Thymus (tissue), 11 donors: ENCODE measurements at regions not wholly inside any gene's neighbourhood (a gene's known extent, or its start where the extent isn't known, plus 50 kb on each side); places are given as distances from the start of the nearest gene placed in this dataset.

Experiments used
- DNase-seq, 9 donors: peaks; one replicate each; pipeline ENCODE4 v3.0.0-alpha.2; 2013; ENCODE audit warnings: low spot score in 9 of 9, low read depth in 6 of 9, missing footprints in 1 of 9
- H3K27ac ChIP-seq, 2 donors: one replicate each; pipeline ENCODE4 v1.5.1; 2013; ENCODE audit warnings: control low read depth in 1 of 2, low read depth in 1 of 2, low read length in 1 of 2, mild to moderate bottlenecking in 1 of 2, moderate library complexity in 1 of 2
- H3K27me3 ChIP-seq, 2 donors: one replicate each; pipeline ENCODE4 v1.5.1; 2013; ENCODE audit warnings: low read length in 1 of 2; ENCODE audit not compliant: control insufficient read depth in 2 of 2, insufficient read depth in 1 of 2
- H3K36me3 ChIP-seq, 2 donors: one replicate each; pipeline ENCODE4 v1.5.1; 2013; ENCODE audit warnings: low read length in 1 of 2, mild to moderate bottlenecking in 1 of 2, moderate library complexity in 1 of 2; ENCODE audit not compliant: control insufficient read depth in 2 of 2, insufficient read depth in 2 of 2
- H3K4me1 ChIP-seq, 2 donors: one replicate each; pipeline ENCODE4 v1.5.1; 2013; ENCODE audit warnings: low read length in 2 of 2; ENCODE audit not compliant: control insufficient read depth in 2 of 2, insufficient read depth in 2 of 2
- H3K4me3 ChIP-seq, 2 donors: one replicate each; pipeline ENCODE4 v1.5.1; 2013; ENCODE audit warnings: low read length in 2 of 2, control low read depth in 1 of 2, mild to moderate bottlenecking in 1 of 2
- H3K9me3 ChIP-seq, 2 donors: one replicate each; pipeline ENCODE4 v1.5.1; 2013; ENCODE audit warnings: low read length in 1 of 2, mild to moderate bottlenecking in 1 of 2; ENCODE audit not compliant: control insufficient read depth in 2 of 2, insufficient read depth in 1 of 2
- WGBS: extraction: QIAGEN DNeasy Blood & Tissue Kit; methylation state at CpG from one replicate; pipeline ENCODE4 v1.1.7; 2013; 5-methylcytosine and 5-hydroxymethylcytosine counted together
- donor health status: healthy.

DNA sequence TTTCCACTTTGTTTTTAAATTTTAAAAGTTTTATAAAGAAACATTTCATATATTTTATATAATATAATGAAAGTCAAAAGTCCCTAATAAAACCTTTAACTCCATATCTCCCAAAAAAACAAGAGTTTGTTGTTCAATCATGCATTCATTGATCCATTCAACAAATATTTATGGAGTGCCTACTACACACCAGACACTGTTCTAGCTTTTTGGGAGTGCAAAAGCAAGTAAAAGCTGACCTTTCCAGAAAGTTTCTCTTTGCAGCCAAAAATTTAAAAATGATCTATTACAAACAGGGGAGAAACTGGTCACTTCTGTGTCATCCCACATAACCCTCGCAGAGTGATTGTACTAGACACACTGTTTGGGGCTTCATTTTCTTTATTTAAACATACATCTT, 740.0 kb upstream of the TBX3 start:
- no peak for DNase-seq
- Histone ChIP-seq H3K4me1 (no peaks in the 10 kb centered on the region), H3K9me3 (no peaks in the 10 kb centered on the region), H3K36me3 (no peaks in the 10 kb centered on the region), H3K27me3 (peaks cover 0 to 5% of the 10 kb centered on the region in 2 donors), H3K4me3 (no peak overlapping the region), H3K27ac (no peak overlapping the region)
- 95% methylated on average over 1 of the region's 1 CpG for WGBS

DNA sequence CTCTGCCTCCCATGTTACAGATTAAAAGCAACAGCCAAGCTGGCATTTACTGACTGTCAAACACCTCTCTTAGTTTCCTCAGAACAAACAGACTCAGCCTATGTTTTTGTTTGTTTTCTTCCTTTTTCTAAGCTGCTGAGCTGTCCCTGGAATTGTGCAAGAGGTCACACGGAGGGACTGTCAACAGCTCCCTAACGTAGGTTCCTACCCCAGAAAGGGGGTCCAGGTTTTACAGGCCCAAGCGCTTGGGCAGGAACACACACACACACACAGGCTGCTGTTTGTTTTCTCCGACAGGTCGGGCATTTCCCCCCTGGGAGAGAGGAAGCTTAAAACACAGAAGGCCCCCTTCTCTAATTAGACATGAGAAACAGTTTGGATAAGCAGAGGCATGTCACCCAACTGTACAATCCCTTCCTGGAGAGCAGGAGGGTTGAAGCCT, 739.6 kb upstream of the TBX3 start:
- Histone ChIP-seq H3K4me3 (no peak overlapping the region), H3K9me3 (no peaks in the 10 kb centered on the region), H3K36me3 (no peaks in the 10 kb centered on the region), H3K27ac (no peak overlapping the region), H3K4me1 (no peaks in the 10 kb centered on the region), H3K27me3 (peaks cover 0 to 5% of the 10 kb centered on the region in 2 donors)
- WGBS, result 48% methylated on average over 5 of the region's 5 CpGs
- no peak for DNase-seq

DNA sequence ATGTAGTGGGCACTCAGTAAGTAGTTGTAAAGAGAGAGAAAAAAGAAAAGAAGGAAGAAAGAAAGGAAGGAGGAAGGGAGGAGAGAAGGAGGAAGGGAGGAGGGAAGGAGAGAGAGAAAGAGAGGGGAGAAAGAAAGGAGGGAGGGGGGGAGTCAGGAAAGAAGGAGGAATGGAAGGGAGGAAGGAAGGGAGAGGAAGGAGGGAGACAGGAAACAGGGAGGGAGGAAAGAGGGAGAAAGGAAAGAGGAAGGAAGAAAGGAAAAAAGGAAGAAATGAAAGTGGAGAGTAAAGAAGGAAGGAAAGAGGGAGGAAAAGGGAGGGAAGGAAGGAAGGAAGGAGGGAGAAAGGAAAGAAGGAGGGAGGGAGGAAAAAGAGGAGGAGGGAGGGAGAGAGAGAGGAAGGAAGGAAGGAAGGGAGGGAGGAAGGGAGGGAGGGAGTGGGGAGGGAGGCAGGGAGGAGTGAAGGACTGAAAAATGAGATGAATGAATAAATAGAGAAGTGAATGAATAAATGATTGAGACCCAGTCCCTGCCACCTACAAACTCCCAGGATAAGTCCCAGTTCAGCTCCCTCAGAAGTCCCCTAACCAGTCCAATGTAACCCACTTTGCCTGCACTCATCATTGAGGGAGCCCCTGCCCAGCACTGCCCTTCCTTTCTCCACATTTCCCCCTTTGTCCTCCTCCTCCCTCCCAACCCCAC, 739.0 kb upstream of the TBX3 start:
- no peaks in the 10 kb centered on the region for H3K9me3 ChIP-seq
- no peak for DNase-seq

DNA sequence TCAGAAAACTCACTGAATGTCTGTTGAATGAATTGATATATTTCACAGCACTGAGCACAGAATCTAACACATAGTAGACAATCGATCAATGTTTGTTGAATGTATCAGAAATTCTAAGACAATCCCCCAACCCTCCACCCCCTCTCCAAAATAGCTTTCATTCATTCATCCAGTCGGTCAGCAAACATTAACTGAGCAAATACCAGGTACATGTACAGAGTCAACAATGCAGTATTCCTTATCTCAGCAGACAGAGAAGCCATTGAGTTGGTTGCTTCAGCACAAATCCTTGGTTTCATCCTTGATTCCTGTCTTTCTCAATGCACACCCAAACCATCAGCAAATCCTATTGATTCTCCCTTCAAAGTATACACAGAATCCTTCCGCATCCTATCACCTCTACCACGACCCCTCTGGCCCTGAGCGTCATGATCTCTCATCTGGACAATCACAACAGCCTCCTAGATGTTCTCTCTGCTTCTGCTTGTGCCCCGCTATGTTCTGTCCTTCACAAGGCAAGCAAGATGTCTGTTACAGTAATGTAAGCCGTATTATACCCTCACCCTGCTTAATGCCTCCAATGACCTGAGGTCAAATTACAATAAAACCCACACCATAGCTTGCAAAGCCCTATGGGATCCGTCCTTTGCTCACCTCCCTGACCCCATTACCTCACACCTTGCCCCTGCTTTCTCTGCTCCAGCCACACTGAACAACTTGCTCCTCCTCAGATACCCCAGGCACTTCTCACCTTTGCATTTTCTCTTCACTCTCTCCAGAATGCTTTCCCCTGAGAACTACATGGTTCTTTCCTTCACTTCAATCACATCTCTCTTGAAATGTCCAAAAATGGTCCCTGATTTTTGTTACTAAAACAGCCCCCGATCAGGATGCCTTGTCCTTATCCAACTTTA, 738.1 kb upstream of the TBX3 start:
- Histone ChIP-seq H3K9me3 (no peaks in the 10 kb centered on the region), H3K27me3 (peaks cover 0 to 5% of the 10 kb centered on the region in 2 donors), H3K4me3 (no peak overlapping the region), H3K36me3 (no peaks in the 10 kb centered on the region), H3K4me1 (no peaks in the 10 kb centered on the region), H3K27ac (no peak overlapping the region)
- no peak for DNase-seq
- WGBS, result 89% methylated on average over 9 of the region's 9 CpGs

More for the DNA sequence above, 739.0 kb upstream of the TBX3 start:
- H3K4me3 ChIP-seq, result no peak overlapping the region
- H3K4me1 ChIP-seq, result no peaks in the 10 kb centered on the region
- peaks cover 0 to 5% of the 10 kb centered on the region in 2 donors for H3K27me3 ChIP-seq
- H3K27ac ChIP-seq, result no peak overlapping the region
- H3K36me3 ChIP-seq, result no peaks in the 10 kb centered on the region

DNA sequence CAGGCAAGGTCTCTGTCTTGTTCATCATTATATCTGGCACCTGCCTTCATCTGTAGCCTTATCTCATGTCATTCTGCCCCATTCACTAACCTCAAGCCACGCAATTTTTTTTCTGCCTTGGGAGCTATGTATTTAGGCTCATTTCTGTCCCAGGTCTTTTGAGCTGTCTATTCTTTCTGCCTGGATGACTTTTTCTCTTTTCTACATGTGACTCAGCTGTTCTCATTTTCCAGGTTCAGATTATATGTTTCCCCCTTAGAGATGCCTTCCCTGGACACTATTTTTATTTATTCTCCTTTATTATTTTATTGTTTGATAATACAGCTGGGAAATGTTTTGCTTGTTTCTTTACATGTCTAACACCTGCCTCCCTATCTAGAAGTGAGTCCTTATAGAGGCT, 737.4 kb upstream of the TBX3 start:
- no peaks in the 10 kb centered on the region for H3K4me1 ChIP-seq
- DNase-seq, result no peak
- WGBS, result 86% methylated on average over 1 of the region's 1 CpG
- peaks cover 0 to 5% of the 10 kb centered on the region in 2 donors for H3K27me3 ChIP-seq
- no peaks in the 10 kb centered on the region for H3K9me3 ChIP-seq
- no peaks in the 10 kb centered on the region for H3K36me3 ChIP-seq
- H3K27ac ChIP-seq, result no peak overlapping the region
- H3K4me3 ChIP-seq, result no peak overlapping the region

DNA sequence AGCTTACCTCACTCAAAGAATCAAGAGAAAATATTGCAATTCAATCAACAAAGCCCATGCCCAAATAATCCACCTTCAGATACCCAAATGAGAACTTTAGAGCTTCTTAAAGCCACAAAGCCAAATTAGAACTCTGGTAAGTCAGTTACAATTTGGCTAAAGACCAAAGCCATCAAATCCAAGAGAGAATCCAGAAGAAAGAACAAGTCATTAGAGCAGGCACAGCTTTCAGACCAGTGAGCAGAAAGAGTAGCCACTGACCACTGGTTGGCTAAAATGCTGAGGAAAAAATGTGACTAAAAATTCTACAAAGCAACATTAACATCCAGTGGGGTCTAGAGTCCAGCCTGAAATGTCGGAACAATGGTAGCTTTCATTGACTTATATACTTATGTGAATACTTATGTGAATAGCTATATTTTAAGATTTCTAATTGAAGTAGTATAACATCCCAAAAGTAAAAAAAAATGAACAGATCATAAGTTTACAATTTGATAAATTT, 735.2 kb upstream of the TBX3 start:
- Histone ChIP-seq H3K27ac (no peak overlapping the region), H3K4me1 (no peaks in the 10 kb centered on the region), H3K27me3 (peaks cover 0 to 5% of the 10 kb centered on the region in 2 donors), H3K4me3 (no peak overlapping the region), H3K36me3 (no peaks in the 10 kb centered on the region), H3K9me3 (no peaks in the 10 kb centered on the region)
- WGBS, result 96% methylated on average over 1 of the region's 1 CpG
- no peak for DNase-seq

DNA sequence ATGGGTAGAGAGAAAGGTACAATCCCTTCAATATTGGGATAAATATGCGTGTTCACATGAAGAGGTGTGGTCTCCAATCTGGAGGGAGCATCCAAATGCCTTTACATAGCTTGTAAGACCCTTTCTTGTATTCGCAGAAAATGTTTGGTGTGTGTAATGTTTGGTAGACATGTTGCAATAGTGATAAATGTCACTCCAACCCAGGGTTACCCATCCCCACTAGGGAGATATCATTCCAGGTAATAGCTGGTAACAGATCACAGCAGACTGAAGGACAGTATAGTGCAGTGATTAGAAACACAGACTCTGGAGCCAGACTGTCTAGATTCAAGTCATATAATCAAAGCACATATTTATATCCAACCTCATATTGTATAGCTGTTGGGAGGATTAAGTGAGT, 733.6 kb upstream of the TBX3 start:
- Histone ChIP-seq H3K4me1 (no peaks in the 10 kb centered on the region), H3K27me3 (no peaks in the 10 kb centered on the region), H3K36me3 (no peaks in the 10 kb centered on the region), H3K9me3 (no peaks in the 10 kb centered on the region), H3K4me3 (no peak overlapping the region), H3K27ac (no peak overlapping the region)
- WGBS, result 81% methylated on average over 2 of the region's 2 CpGs
- no peak for DNase-seq

DNA sequence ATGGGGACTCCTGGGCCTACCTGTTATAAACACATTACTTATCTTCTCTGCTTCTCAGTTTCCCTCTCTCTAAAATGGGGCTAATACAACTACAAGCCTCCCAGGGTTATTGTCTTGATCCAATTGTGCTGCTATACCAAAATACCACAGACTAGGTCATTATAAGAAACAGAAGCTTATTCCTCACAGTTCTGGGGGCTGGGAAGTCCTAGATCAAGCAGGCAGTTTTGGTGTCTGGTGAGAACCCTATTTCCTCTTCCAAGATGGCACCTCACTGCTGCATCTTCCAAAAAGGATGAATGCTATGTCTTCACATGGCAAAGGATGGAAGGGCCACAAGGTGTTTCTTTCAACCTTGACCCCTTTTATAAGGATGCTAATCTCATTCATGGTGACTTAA, 732.9 kb upstream of the TBX3 start:
- H3K9me3 ChIP-seq, result no peaks in the 10 kb centered on the region
- no peak overlapping the region for H3K4me3 ChIP-seq
- no peak for DNase-seq
- no peaks in the 10 kb centered on the region for H3K36me3 ChIP-seq
- no peaks in the 10 kb centered on the region for H3K27me3 ChIP-seq
- no peak overlapping the region for H3K27ac ChIP-seq
- H3K4me1 ChIP-seq, result no peaks in the 10 kb centered on the region

DNA sequence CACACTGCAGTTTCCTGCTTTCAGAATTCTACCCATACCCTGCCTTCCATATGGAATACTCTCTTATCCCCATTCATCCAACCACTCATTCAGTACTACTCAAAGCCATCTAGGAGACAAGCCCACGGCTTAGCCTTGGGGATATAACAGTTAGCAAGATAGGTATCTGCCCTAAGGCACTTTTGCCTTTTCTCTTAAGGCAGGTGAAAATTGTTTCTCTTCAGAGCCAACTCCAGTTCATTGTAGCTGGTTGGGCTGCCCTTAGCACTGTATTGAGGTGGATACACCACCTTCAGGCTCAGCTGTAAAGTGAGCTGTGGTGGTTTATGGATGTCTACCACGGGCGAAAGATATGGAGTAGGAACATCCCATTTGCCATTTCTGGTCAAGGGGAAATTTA, 729.7 kb upstream of the TBX3 start:
- DNase-seq, result no peak
- WGBS, result 87% methylated on average over 3 of the region's 3 CpGs
- Histone ChIP-seq H3K9me3 (no peaks in the 10 kb centered on the region), H3K27me3 (no peaks in the 10 kb centered on the region), H3K27ac (no peak overlapping the region), H3K4me3 (no peak overlapping the region), H3K4me1 (no peaks in the 10 kb centered on the region), H3K36me3 (no peaks in the 10 kb centered on the region)
